ENCODE measurements at regions not wholly inside any gene's neighbourhood (a gene's known extent, or its start where the extent isn't known, plus 50 kb on each side); places are given as distances from the start of the nearest gene placed in this dataset.

GRCh38 chr5:38670066-38670465, 113.6 kb upstream of the LIFR start:
- no peaks in the 10 kb centered on the region for H3K79me2 ChIP-seq (ENCODE audit: control insufficient read depth, insufficient read depth, low read length)
- no peak for TF ChIP-seq GATA2 (IDR thresholded peaks at IDR 0.05; ENCODE audit: insufficient read depth, insufficient read length, low read depth, low read length)
- no peak for TF ChIP-seq POLR2A (IDR thresholded peaks at IDR 0.05; ENCODE audit: low read depth, low read length)
- TF ChIP-seq JUN (IDR thresholded peaks at IDR 0.05; ENCODE audit: borderline replicate concordance, insufficient read depth, insufficient read length, low read depth) = no peak
- no peak for TF ChIP-seq MAX (IDR thresholded peaks at IDR 0.05; ENCODE audit: insufficient read depth, insufficient read length)
- TF ChIP-seq POLR2AphosphoS5 (IDR thresholded peaks at IDR 0.05; ENCODE audit: insufficient read depth, low read depth, low read length) = no peak
- TF ChIP-seq EZH2 (IDR thresholded peaks at IDR 0.05; ENCODE audit: borderline replicate concordance, low read depth, low read length, severe bottlenecking) = no peak
- TF ChIP-seq FOS (IDR thresholded peaks at IDR 0.05; ENCODE audit: borderline replicate concordance, insufficient read depth, low read length) = no peak
- no peak for TF ChIP-seq MYC (IDR thresholded peaks at IDR 0.05; ENCODE audit: low read depth, low read length)
- no peak for TF ChIP-seq CTCF (IDR thresholded peaks at IDR 0.05; ENCODE audit: extremely low read depth in 1 of 2, insufficient read depth in 1 of 2, low read depth in 1 of 2, low read length in 2 of 2)
- H3K9me3 ChIP-seq (replicated peaks; ENCODE audit: control insufficient read depth, insufficient read depth, low read length) = no peaks in the 10 kb centered on the region
- FAIRE-seq (no peak), DNase-seq (ENCODE audit: low read depth, low spot score) (no peak)
- H3K27me3 ChIP-seq (ENCODE audit: control insufficient read depth in 2 of 2, insufficient read depth in 2 of 2, low read length in 2 of 2) = no peaks in the 10 kb centered on the region
- no TSS peak for BruUV-seq (replicated peaks)
- H3K36me3 ChIP-seq (ENCODE audit: control insufficient read depth in 2 of 2, extremely low read depth in 1 of 2, insufficient read depth in 2 of 2, low read length in 2 of 2) = no peaks in the 10 kb centered on the region
- no peak overlapping the region for H2AFZ ChIP-seq (ENCODE audit: low read depth, low read length)
- H4K20me1 ChIP-seq (replicated peaks; ENCODE audit: control insufficient read depth, extremely low read depth, insufficient read depth, low read length) = no peaks in the 10 kb centered on the region
- no peak overlapping the region for H3K4me2 ChIP-seq (ENCODE audit: insufficient read depth, low read length)
- no peak overlapping the region for H3K27ac ChIP-seq (ENCODE audit: insufficient read depth, low read depth, low read length)
- H3K4me1 ChIP-seq (ENCODE audit: control insufficient read depth, extremely low read depth, insufficient read depth, low read length) = no peaks in the 10 kb centered on the region
- intact Hi-C loops (cut with micrococcal nuclease) (no loop called here), dilution Hi-C loops (cut with MboI; ENCODE audit: extremely low pct_ligation_motif_present, low sequenced_read_pairs) (no loop called here)
- ChIA-PET POLR2A (no interaction called here), CTCF (interaction anchor here (1.0 to 8.0 kb wide), 5 partner anchors 11 to 249 kb away, joined by 3 to 184 read pairs (median 6); no protein-coding TSS in a partner anchor)
- H3K9ac ChIP-seq (replicated peaks; ENCODE audit: extremely low read depth, insufficient read depth, low read length) = no peak overlapping the region
- H3K9me1 ChIP-seq (replicated peaks; ENCODE audit: control insufficient read depth, extremely low read depth, insufficient read depth, low read length) = no peaks in the 10 kb centered on the region
- H3K4me3 ChIP-seq (replicated peaks in 1 of 3; ENCODE audit: insufficient read depth in 1 of 3, low read depth in 1 of 3, low read length in 3 of 3) = no peak overlapping the region
